Colonic mucosa (tissue), 4 donors: ENCODE measurements at regions not wholly inside any gene's neighbourhood (a gene's known extent, or its start where the extent isn't known, plus 50 kb on each side); places are given as distances from the start of the nearest gene placed in this dataset.

Experiments
- DNase-seq: peaks from one replicate; pipeline ENCODE4 v3.0.0-alpha.2; 2020
- H3K27ac ChIP-seq: fragments of 200-600 bp; one replicate; pipeline ENCODE4 v1.8.0; 2021
- H3K27me3 ChIP-seq: fragments of 200-600 bp; one replicate; pipeline ENCODE4 v1.8.0; 2021
- H3K36me3 ChIP-seq: fragments of 200-600 bp; one replicate; pipeline ENCODE4 v1.8.0; 2021
- H3K4me1 ChIP-seq: fragments of 200-600 bp; one replicate; pipeline ENCODE4 v1.8.0; 2021; ENCODE audit warnings: mild to moderate bottlenecking
- H3K4me3 ChIP-seq: fragments of 200-600 bp; one replicate; pipeline ENCODE4 v1.8.0; 2021
- H3K9ac ChIP-seq, 2 donors: one replicate each; pipeline ENCODE4 v1.7.0; 2013; ENCODE audit warnings: control low read depth in 2 of 2, low read depth in 2 of 2, low read length in 2 of 2
- H3K9me3 ChIP-seq: fragments of 200-600 bp; one replicate; pipeline ENCODE4 v1.8.0; 2021
- CTCF ChIP-seq: fragments of 200-600 bp; IDR thresholded peaks from one replicate; pipeline ENCODE4 v1.8.0; 2022; ENCODE audit warnings: antibody characterized with exemption, mild to moderate bottlenecking
- intact Hi-C: fragments of 100-400 bp; cut with DNase I; formaldehyde crosslinking; loops from one replicate; pipeline ENCODE4 v1.14.1; 2022
- donor health status: healthy.
- donor health status: DM: no; HTN: no; CAD: no.
- donor health status: DM: no; HTN: no; CAD: no.

GRCh38 chr15:38886315-38887163, 321.9 kb upstream of the RASGRP1 start:
- Histone ChIP-seq H3K27me3 (no peaks in the 10 kb centered on the region), H3K9ac (no peak overlapping the region), H3K4me3 (no peak overlapping the region), H3K27ac (no peak overlapping the region), H3K4me1 (no peaks in the 10 kb centered on the region), H3K36me3 (no peaks in the 10 kb centered on the region), H3K9me3 (no peaks in the 10 kb centered on the region)
- no peak for TF ChIP-seq CTCF
- intact Hi-C loops: no loop called here
- no peak for DNase-seq

- no peak for TF ChIP-seq CTCF
- H3K9ac ChIP-seq: no peak overlapping the region
- no peak overlapping the region for H3K27ac ChIP-seq
- no peaks in the 10 kb centered on the region for H3K9me3 ChIP-seq
- no peaks in the 10 kb centered on the region for H3K36me3 ChIP-seq
- no peaks in the 10 kb centered on the region for H3K27me3 ChIP-seq
- intact Hi-C loops: no loop called here
- no peak for DNase-seq
- no peak overlapping the region for H3K4me3 ChIP-seq
- no peaks in the 10 kb centered on the region for H3K4me1 ChIP-seq
Measured at GRCh38 chr15:38888701-38889221, 324.1 kb upstream of the RASGRP1 start.

DNA sequence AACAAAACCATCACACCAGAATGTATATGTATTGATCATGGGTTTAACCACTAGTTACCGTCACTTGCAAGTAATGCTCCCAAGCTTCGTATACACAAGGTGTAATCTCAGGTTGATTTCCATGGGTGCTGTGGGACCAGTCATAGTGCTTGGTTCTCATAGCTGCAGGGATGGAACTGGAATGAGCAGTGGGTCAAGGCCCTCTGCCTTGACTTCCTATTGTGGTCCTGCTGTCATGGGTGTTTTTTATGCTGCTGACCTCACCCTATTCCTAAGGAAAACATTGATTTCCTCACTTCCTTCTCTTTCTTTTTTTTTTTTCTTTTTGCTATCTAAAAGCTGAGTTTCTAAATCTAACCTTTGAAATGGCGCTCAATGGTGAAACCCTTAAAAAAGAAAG, 325.6 kb upstream of the RASGRP1 start:
- Histone ChIP-seq H3K4me1 (peaks cover 7% of the 10 kb centered on the region), H3K9ac (no peak overlapping the region), H3K27me3 (no peaks in the 10 kb centered on the region), H3K4me3 (no peak overlapping the region), H3K27ac (no peak overlapping the region), H3K36me3 (no peaks in the 10 kb centered on the region), H3K9me3 (no peaks in the 10 kb centered on the region)
- intact Hi-C loops: no loop called here
- no peak for TF ChIP-seq CTCF
- no peak for DNase-seq

GRCh38 chr15:38893925-38894242, 329.3 kb upstream of the RASGRP1 start:
- TF ChIP-seq CTCF: no peak
- Histone ChIP-seq H3K27ac (no peak overlapping the region), H3K36me3 (no peaks in the 10 kb centered on the region), H3K9ac (no peak overlapping the region), H3K4me1 (peaks cover 7% of the 10 kb centered on the region), H3K27me3 (no peaks in the 10 kb centered on the region), H3K9me3 (no peaks in the 10 kb centered on the region), H3K4me3 (no peak overlapping the region)
- intact Hi-C loops: no loop called here
- no peak for DNase-seq

- no peak for DNase-seq
- Histone ChIP-seq H3K36me3 (no peaks in the 10 kb centered on the region), H3K4me3 (no peak overlapping the region), H3K4me1 (peaks cover 7% of the 10 kb centered on the region), H3K9ac (no peak overlapping the region), H3K27me3 (no peaks in the 10 kb centered on the region), H3K27ac (no peak overlapping the region), H3K9me3 (no peaks in the 10 kb centered on the region)
- intact Hi-C loops: no loop called here
- TF ChIP-seq CTCF: no peak
Measured at GRCh38 chr15:38894243-38894948, 329.8 kb upstream of the RASGRP1 start.
